NOMO-1 (cell line): ENCODE measurements at regions not wholly inside any gene's neighbourhood (a gene's known extent, or its start where the extent isn't known, plus 50 kb on each side); places are given as distances from the start of the nearest gene placed in this dataset.

ENCODE experiments used
- DNase-seq, 2 experiments: peaks; one replicate each; lab custom pipeline; 2025; ENCODE audit not compliant: unreplicated experiment in 2 of 2; lab: John Stamatoyannopoulos, UW

DNA sequence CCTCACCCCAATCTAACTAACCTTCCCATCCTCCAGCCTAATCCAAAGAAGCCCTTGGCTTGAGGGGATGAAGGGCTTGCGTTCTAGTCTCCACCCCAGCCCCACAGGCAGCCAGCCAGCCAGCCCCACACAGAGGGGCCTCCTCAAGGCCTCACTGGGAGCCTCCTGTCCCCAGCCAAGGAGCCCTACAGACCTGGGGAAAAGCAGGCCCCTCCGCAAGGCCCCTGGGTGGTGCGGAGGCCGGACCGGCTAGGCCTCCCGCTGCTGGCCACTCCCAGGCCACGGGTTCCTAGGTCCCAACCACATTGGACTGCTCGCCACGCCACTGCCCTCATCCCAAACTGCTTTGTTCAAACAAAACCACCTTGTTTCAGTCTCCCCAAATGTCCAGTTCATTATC is 78.0 kb downstream of the ZIC5 start:
- no peak for DNase-seq

DNA sequence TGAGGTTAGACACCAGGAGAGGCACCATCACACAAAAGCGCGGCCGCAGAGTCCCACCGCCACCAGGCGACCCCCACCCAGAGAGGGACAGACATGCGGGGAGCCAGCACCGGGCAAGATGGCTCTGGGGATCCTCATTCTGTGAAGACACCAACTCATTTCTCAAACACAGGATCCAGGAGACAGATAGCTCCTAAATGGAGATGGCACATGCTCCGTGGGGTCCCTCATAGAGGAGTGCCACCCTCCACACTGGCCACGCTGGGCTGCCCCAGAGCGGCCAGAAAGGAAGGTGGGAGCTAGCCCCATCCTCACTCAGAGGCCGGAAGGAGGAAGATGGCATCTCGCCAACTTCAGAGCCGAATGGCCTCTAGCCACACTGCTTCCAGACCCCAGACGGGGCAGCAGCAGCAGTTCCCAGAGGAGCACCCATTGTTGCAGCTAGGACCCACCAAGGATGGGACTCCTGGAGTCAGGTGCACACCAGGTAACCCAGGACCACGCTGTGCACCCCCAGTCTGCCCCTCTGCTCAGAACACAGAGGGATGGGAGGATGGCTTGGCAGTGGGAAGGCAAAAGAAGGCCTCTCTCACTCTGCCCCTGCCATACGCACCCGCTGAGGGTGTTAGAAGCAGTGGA is 78.6 kb downstream of the ZIC5 start:
- DNase-seq: no peak

DNA sequence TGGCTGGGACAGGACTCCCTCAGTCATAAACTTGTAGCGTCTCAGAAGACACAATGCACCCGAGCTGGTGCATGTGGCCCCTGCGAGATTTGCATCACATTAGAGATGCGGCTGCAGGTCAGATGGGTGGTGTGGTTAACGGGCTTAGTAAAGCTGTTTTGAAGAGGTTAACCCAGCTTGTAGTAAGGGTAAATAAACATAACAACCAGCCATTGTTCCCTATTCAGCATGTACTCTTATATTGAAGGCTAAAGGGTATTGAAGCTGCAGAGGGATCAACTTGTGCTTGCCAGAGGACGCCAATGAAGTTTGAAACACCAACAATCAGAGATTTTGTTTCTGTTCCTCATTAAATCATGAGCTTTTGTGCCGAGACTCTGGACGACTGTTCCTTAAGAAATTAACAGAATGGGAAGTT is 79.4 kb downstream of the ZIC5 start:
- DNase-seq: no peak

- no peak for DNase-seq
Observed at GRCh38 chr13:99886706-99887105, 84.9 kb downstream of the ZIC5 start.

DNA sequence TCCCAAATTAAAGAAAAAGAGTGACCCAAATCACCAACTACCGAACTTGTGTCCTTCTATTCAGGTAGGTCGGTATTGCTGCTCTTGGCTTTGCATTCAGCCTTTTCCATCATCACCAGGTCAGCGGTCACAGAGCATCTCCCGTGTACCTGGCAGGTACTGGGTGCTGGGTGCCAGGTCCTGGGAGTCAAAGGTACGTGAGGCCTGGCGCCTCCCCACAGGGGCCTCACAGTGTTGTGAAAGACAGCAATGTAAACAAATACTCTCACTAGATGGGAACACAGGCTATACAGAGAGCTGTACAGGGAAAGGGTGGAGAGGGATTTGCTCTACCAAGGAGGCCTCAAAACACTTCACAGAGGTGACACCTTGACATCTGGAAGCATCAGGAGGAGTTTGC is 86.7 kb downstream of the ZIC5 start:
- no peak for DNase-seq

DNA sequence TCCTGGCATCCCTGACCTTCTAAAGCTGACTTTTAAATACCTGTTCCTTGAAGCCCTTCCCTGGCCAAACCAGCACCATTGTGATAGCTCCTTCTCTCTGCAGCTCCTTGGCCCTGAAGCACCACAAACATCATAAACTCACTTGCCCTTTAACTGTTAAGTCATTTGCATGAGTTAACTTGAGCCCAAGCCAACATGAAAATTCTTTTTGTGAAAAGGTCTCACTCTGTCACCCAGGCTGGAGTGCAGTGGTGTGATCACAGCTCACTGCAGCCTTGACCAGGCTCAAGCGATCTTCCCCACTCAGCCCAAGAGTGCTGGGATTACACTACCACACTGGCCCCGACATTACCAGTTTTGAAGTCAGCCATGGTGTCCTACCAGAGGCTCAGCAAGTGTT is 87.8 kb downstream of the ZIC5 start:
- no peak for DNase-seq

- DNase-seq: no peak
Observed at GRCh38 chr13:99878921-99879610, 92.5 kb downstream of the ZIC5 start.

DNA sequence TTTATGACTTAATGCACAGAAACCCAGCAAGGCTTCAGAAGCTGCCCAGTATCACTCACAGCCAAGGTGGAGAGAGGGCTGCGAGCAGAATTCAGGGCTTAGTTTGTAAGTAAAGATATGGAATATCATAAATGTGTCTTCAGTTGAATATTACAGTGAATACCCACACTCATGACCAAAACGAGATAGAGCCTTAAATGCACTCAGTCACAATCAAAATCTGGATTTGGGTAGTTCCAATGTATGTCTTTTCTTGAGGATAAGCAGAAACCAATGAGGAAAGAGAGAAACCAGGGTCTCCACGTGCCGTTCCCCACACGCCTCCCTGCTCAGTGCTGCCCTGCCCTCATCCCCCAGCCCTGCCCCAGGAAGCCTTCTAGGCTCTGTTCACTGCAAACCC is 94.9 kb downstream of the ZIC5 start:
- no peak for DNase-seq

DNA sequence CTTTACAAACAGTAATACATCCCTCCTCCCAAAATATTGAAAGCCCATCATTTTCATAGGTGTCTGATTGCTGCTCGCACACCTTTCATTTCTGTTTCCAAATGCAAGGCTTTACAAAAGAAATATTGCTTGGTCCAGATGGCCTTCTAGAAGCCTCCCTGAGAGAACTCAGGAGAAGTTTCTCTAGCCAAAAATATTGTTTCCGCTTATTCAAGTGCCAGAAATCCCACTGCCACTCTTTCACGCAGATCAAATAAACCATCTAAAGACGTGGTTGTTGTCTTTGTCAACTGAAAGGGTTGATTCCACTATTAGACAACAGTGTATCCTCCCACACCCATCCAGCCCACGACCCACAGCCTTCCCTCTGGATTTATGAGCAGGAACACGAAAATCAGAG is 96.2 kb downstream of the ZIC5 start:
- no peak for DNase-seq

DNA sequence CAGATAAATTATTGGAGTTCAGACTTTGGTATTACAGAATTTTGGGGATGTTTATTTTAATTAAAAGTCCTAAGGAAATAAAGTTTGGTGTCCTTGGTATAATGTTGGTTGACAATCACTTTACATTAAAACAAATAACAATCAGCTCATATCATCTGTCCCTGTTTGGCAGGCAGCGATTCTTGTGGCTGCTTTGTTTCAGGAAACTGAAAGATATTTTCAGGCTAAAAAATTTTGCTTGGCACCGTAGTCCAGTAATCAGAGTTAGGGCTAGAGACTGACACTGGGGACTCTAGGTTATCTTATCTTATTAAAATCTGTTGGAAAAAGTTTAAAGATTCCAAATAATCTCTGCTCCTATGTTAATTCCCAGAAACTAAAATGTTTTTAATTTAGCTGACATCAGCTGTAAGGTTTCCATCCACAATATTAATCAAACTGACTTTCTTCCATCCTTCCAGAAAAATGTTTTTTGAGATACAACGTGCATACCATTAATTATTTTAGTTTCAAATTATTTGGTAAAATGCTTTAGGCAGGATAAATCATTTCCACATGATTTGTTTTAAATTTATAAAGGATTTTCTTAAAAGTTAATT is 97.6 kb downstream of the ZIC5 start:
- DNase-seq: no peak

- DNase-seq: no peak
Observed at GRCh38 chr13:99873141-99873540, 98.4 kb downstream of the ZIC5 start.

DNA sequence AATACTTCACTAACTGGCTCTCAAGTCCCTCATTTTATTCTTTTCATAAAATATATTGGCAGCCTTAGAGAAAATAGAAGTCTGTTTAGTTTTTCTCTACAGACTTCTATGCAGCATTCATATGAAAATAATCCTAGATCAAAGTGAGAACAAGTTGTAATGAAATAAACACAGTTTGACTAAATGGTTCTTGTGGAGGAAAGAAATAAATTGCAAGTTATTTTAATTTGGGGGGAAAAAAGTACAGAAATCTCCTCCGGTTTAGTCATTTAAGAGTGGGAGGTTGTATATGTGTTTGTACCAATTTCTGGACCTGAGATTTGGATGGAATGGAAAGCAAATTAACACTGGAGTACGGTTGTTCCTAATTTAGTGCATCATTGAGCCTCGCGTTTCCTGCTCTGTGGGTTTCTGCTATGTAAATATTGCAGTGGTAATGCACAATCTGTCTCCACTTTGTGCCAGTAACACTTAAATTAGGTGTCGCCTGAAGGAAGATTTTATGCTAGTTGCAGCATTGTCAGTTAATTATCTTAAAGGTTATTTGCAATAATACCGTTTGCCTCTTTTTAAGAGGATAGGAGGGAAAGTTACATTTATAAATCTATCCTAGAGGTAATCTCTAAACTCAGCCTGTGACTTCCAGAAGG is 100.2 kb downstream of the ZIC5 start:
- DNase-seq: no peak

DNA sequence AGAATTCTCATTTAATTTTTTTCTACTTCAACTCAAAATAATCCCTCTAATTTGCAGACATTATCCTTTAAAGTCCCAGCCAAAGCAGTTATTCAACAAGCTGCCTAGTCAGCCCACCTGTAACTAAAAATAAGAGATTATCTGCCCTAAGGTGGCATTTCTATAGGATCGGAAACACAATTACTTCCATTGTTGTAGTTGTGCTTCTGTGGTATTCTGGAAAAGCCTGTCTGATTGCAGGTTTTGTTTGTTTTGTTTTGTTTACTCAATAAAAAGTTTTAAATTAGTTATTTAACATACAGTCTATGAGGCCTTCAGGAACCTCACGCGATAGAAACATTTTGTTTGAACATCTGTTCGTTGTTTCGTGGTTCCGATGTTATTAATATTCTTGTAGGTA is 101.0 kb downstream of the ZIC5 start:
- DNase-seq: no peak

GRCh38 chr13:99869830-99870229 is 101.7 kb downstream of the ZIC5 start:
- no peak for DNase-seq

GRCh38 chr13:99868767-99869166 is 102.8 kb downstream of the ZIC5 start:
- DNase-seq: no peak

GRCh38 chr13:99867535-99868257 is 103.9 kb downstream of the ZIC5 start:
- no peak for DNase-seq

GRCh38 chr13:99866781-99867180 is 104.8 kb downstream of the ZIC5 start:
- no peak for DNase-seq

GRCh38 chr13:99865420-99865930 is 106.1 kb downstream of the ZIC5 start:
- DNase-seq: no peak

DNA sequence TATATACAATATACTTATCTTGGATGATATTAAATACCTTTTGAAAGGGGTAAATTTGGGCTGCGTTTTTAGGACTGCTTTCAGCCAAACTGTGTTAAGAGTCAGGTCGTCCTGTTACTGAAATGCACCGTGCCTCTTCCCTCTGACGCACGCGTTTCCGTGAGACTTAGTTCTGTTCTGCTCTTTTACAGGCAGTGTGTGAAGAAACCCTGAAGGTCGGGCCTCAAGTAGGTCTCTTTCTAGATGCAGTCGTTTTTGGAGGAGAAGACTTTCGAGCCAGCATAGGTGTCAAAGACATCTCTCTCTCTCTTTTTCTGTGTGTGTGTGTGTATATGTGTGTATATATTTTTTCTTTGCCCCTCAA is 107.0 kb downstream of the ZIC5 start:
- DNase-seq: no peak

GRCh38 chr13:99863789-99864626 is 107.6 kb downstream of the ZIC5 start:
- DNase-seq: no peak
